Gastroesophageal sphincter (tissue), 3 donors: ENCODE measurements at regions not wholly inside any gene's neighbourhood (a gene's known extent, or its start where the extent isn't known, plus 50 kb on each side); places are given as distances from the start of the nearest gene placed in this dataset.

Experiments
- CTCF ChIP-seq, 4 experiments: fragments of 200-600 bp in 2 of 4; fragments of 450-650 bp in 2 of 4; sonication (generic) in 1 of 4; IDR thresholded peaks; one replicate each; pipeline ENCODE4 v1.5.1; 2017 to 2019; ENCODE audit warnings: antibody characterized with exemption in 4 of 4, mild to moderate bottlenecking in 2 of 4, moderate library complexity in 2 of 4
- POLR2A ChIP-seq, 2 donors: fragments of 450-650 bp; IDR thresholded peaks; one replicate each; pipeline ENCODE4 v1.6.1; 2017; ENCODE audit warnings: antibody characterized with exemption in 2 of 2, mild to moderate bottlenecking in 2 of 2, moderate library complexity in 1 of 2

GRCh38 chr12:114457620-114458019 is 51.7 kb upstream of the TBX5 start:
- no peak for TF ChIP-seq CTCF (IDR thresholded peaks at IDR 0.05)
- TF ChIP-seq POLR2A (IDR thresholded peaks at IDR 0.05), result no peak
